PC-3 (cell line): ENCODE measurements at regions not wholly inside any gene's neighbourhood (a gene's known extent, or its start where the extent isn't known, plus 50 kb on each side); places are given as distances from the start of the nearest gene placed in this dataset.

Experiments
- ATAC-seq: fragments of 200-7000 bp; cut with Tn5 transposase; 2 replicates; pipeline ENCODE4 v1.9.1; 2020; ENCODE audit warnings: mild to moderate bottlenecking, moderate library complexity
- BruUV-seq: library from RNA; stranded (reverse); fragments of 400-500 nt; replicated peaks from 2 replicates; lab custom pipeline; 2021; lab: Mats Ljungman, UMichigan
- CTCF ChIA-PET: fragments of 300-600 bp; sonication (Branson Sonifier 250); formaldehyde crosslinking; loops from one replicate; lab custom pipeline; 2022; ENCODE audit warnings: antibody characterized with exemption; lab: Charles Lee
- POLR2A ChIA-PET: fragments of 300-600 bp; sonication (Branson Sonifier 250); formaldehyde crosslinking; loops from one replicate; lab custom pipeline; 2022; ENCODE audit warnings: antibody characterized with exemption; ENCODE audit not compliant: unreplicated experiment; lab: Charles Lee
- DNase-seq: peaks from one replicate; pipeline ENCODE4 v3.0.0-alpha.2; 2015
- H2AFZ ChIP-seq: fragments of 300-600 bp; sonication (generic); 2 replicates; pipeline ENCODE4 v1.6.0; 2016; ENCODE audit warnings: antibody characterized with exemption, low read length
- H3F3A ChIP-seq: fragments of 300-600 bp; sonication (generic); one replicate; pipeline ENCODE4 v1.6.0; 2017; ENCODE audit warnings: antibody characterized with exemption, low read length, control low read depth, mild to moderate bottlenecking; ENCODE audit not compliant: unreplicated experiment
- H3K27ac ChIP-seq: fragments of 300-600 bp; sonication (generic); 2 replicates; pipeline ENCODE4 v1.5.1; 2016; ENCODE audit warnings: mild to moderate bottlenecking, low read length
- H3K27me3 ChIP-seq: fragments of 300-600 bp; sonication (generic); 2 replicates; pipeline ENCODE4 v1.6.1; 2016; ENCODE audit warnings: low read length, mixed read lengths
- H3K36me3 ChIP-seq: fragments of 300-600 bp; sonication (generic); 2 replicates; pipeline ENCODE4 v1.6.1; 2016; ENCODE audit warnings: low read depth, mixed run types, low read length, mixed read lengths
- H3K4me1 ChIP-seq: fragments of 300-600 bp; sonication (generic); 2 replicates; pipeline ENCODE4 v1.5.1; 2016; ENCODE audit warnings: low read length; ENCODE audit not compliant: insufficient read depth
- H3K4me2 ChIP-seq: fragments of 300-600 bp; sonication (generic); 2 replicates; pipeline ENCODE4 v1.6.0; 2016; ENCODE audit warnings: low read length
- H3K4me3 ChIP-seq: fragments of 300-600 bp; sonication (generic); 2 replicates; pipeline ENCODE4 v1.5.1; 2016; ENCODE audit warnings: mild to moderate bottlenecking, low read length, mixed read lengths
- H3K79me2 ChIP-seq: fragments of 300-600 bp; sonication (generic); 2 replicates; pipeline ENCODE4 v1.6.1; 2017; ENCODE audit warnings: low read length, mixed read lengths
- H3K9ac ChIP-seq: fragments of 300-600 bp; sonication (generic); 2 replicates; pipeline ENCODE4 v1.6.0; 2016; ENCODE audit warnings: mild to moderate bottlenecking, low read length
- H3K9me2 ChIP-seq: fragments of 300-600 bp; sonication (generic); replicated peaks from 2 replicates; pipeline ENCODE4 v1.6.1; 2016; ENCODE audit warnings: mixed run types, low read length, mixed read lengths
- H3K9me3 ChIP-seq: fragments of 300-600 bp; sonication (generic); 2 replicates; pipeline ENCODE4 v1.6.1; 2016; ENCODE audit warnings: low read length, mixed read lengths
- H4K20me1 ChIP-seq: fragments of 300-600 bp; sonication (generic); 2 replicates; pipeline ENCODE4 v1.6.1; 2016; ENCODE audit warnings: low read length, mixed read lengths
- CTCF ChIP-seq: fragments of 300-600 bp; sonication (generic); conservative IDR thresholded peaks from 2 replicates; pipeline ENCODE4 v1.5.1; 2017; ENCODE audit warnings: antibody characterized with exemption, low read depth, mild to moderate bottlenecking, low read length
- EZH2 ChIP-seq: fragments of 300-600 bp; sonication (generic); IDR thresholded peaks from one replicate; pipeline ENCODE4 v1.6.1; 2017; ENCODE audit warnings: antibody characterized with exemption, mild to moderate bottlenecking, low read length; ENCODE audit not compliant: unreplicated experiment
- EZH2phosphoT487 ChIP-seq: fragments of 300-600 bp; sonication (generic); IDR thresholded peaks from 2 replicates; pipeline ENCODE4 v1.6.1; 2018; ENCODE audit warnings: mild to moderate bottlenecking, antibody characterized with exemption, low read length, borderline replicate concordance
- intact Hi-C: fragments of 100-400 bp; cut with micrococcal nuclease; formaldehyde crosslinking; loops from 2 replicates; pipeline ENCODE4 v1.9.0; 2023

GRCh38 chr7:86939197-86939814 lies 120.1 kb downstream of the ELAPOR2 start:
- no TSS peak for BruUV-seq
- Histone ChIP-seq H3K9ac (no peak overlapping the region), H3K36me3 (no peaks in the 10 kb centered on the region), H2AFZ (no peak overlapping the region), H4K20me1 (no peaks in the 10 kb centered on the region), H3K9me3 (no peaks in the 10 kb centered on the region), H3F3A (no peaks in the 10 kb centered on the region), H3K4me2 (no peak overlapping the region), H3K9me2 (no peaks in the 10 kb centered on the region), H3K27ac (no peak overlapping the region), H3K27me3 (no peaks in the 10 kb centered on the region), H3K4me1 (peaks cover 11% of the 10 kb centered on the region; the same call in 1 of the 2 replicates), H3K4me3 (no peak overlapping the region), H3K79me2 (no peaks in the 10 kb centered on the region)
- ChIA-PET POLR2A (no interaction called here), CTCF (no interaction called here)
- TF ChIP-seq EZH2phosphoT487 (no peak), CTCF (peak; percentile 84), EZH2 (no peak)
- intact Hi-C loops, result loop anchor here (1.0 kb wide), 3 partner anchors 13 to 209 kb away; no protein-coding TSS in a partner anchor
- peak; percentile 52 for ATAC-seq
- DNase-seq, result peak; percentile 87

- Histone ChIP-seq H3K9me3 (no peaks in the 10 kb centered on the region), H3K4me1 (peaks cover 14% of the 10 kb centered on the region), H3K36me3 (no peaks in the 10 kb centered on the region), H3K9me2 (no peaks in the 10 kb centered on the region), H3K27me3 (no peaks in the 10 kb centered on the region), H4K20me1 (no peaks in the 10 kb centered on the region), H3K9ac (no peak overlapping the region), H2AFZ (no peak overlapping the region), H3K4me2 (no peak overlapping the region), H3K4me3 (no peak overlapping the region), H3F3A (no peaks in the 10 kb centered on the region), H3K79me2 (no peaks in the 10 kb centered on the region), H3K27ac (no peak overlapping the region)
- CTCF ChIA-PET, result interaction anchor here (0.5 kb wide), 1 partner anchor 211 kb away, joined by 4 read pairs; no protein-coding TSS in a partner anchor
- intact Hi-C loops, result no loop called here
- no TSS peak for BruUV-seq
- ATAC-seq (peak; percentile 59), DNase-seq (peak; percentile 5)
- POLR2A ChIA-PET, result no interaction called here
- TF ChIP-seq EZH2phosphoT487, result no peak
- no peak for TF ChIP-seq EZH2
- no peak for TF ChIP-seq CTCF
Measured at GRCh38 chr7:86937363-86937878, 122.0 kb downstream of the ELAPOR2 start.

GRCh38 chr7:86933295-86933845 lies 126.1 kb downstream of the ELAPOR2 start:
- DNase-seq (no peak), ATAC-seq (no peak)
- Histone ChIP-seq H3K9ac (no peak overlapping the region), H3K9me2 (no peaks in the 10 kb centered on the region), H3K27ac (no peak overlapping the region), H3K4me2 (no peak overlapping the region), H4K20me1 (no peaks in the 10 kb centered on the region), H2AFZ (no peak overlapping the region), H3K79me2 (no peaks in the 10 kb centered on the region), H3K4me3 (no peak overlapping the region), H3F3A (no peaks in the 10 kb centered on the region), H3K27me3 (no peaks in the 10 kb centered on the region), H3K4me1 (peaks cover 19% of the 10 kb centered on the region), H3K36me3 (no peaks in the 10 kb centered on the region), H3K9me3 (no peaks in the 10 kb centered on the region)
- no peak for TF ChIP-seq CTCF
- no peak for TF ChIP-seq EZH2
- no peak for TF ChIP-seq EZH2phosphoT487
- no TSS peak for BruUV-seq
- CTCF ChIA-PET, result no interaction called here
- POLR2A ChIA-PET, result interaction anchor here (0.6 kb wide), 1 partner anchor 219 kb away, joined by 4 read pairs; the partner anchor contains the start of gene DMTF1
- intact Hi-C loops, result loop anchor here (2.0 to 5.0 kb wide), 3 partner anchors 105 to 289 kb away; partner anchors contain the start of gene ELAPOR2
